GM19351 (cell line): ENCODE measurements at regions not wholly inside any gene's neighbourhood (a gene's known extent, or its start where the extent isn't known, plus 50 kb on each side); places are given as distances from the start of the nearest gene placed in this dataset.

Source experiments
- ATAC-seq: cut with Tn5 transposase; IDR thresholded peaks from one replicate; pipeline ENCODE4 v1.9.1; 2021; ENCODE audit warnings: mild to moderate bottlenecking, moderate library complexity; ENCODE audit not compliant: unreplicated experiment

GRCh38 chr18:78724214-78724914 lies 255.3 kb upstream of the SALL3 start:
- ATAC-seq, result no peak

- no peak for ATAC-seq
These were observed 254.2 kb upstream of the SALL3 start for GRCh38 chr18:78725426-78725825.

GRCh38 chr18:78726326-78727056 lies 253.1 kb upstream of the SALL3 start:
- no peak for ATAC-seq

GRCh38 chr18:78727057-78727739 lies 252.4 kb upstream of the SALL3 start:
- ATAC-seq, result no peak

GRCh38 chr18:78727877-78728783 lies 251.5 kb upstream of the SALL3 start:
- no peak for ATAC-seq

GRCh38 chr18:78728784-78729467 lies 250.7 kb upstream of the SALL3 start:
- ATAC-seq, result no peak

- no peak for ATAC-seq
These were observed 249.1 kb upstream of the SALL3 start for GRCh38 chr18:78730546-78730945.

- no peak for ATAC-seq
These were observed 248.6 kb upstream of the SALL3 start for GRCh38 chr18:78731016-78731397.

- ATAC-seq, result no peak
These were observed 248.1 kb upstream of the SALL3 start for GRCh38 chr18:78731398-78732032.

- ATAC-seq, result no peak
These were observed 247.1 kb upstream of the SALL3 start for GRCh38 chr18:78732273-78733210.

GRCh38 chr18:78733762-78734613 lies 245.6 kb upstream of the SALL3 start:
- ATAC-seq, result no peak

- no peak for ATAC-seq
These were observed 245.0 kb upstream of the SALL3 start for GRCh38 chr18:78734614-78734945.

GRCh38 chr18:78735131-78736014 lies 244.2 kb upstream of the SALL3 start:
- no peak for ATAC-seq

GRCh38 chr18:78736015-78736690 lies 243.5 kb upstream of the SALL3 start:
- no peak for ATAC-seq

GRCh38 chr18:78737006-78737915 lies 242.4 kb upstream of the SALL3 start:
- no peak for ATAC-seq
